ENCODE measurements at regions not wholly inside any gene's neighbourhood (a gene's known extent, or its start where the extent isn't known, plus 50 kb on each side); places are given as distances from the start of the nearest gene placed in this dataset.

GRCh38 chr7:113421696-113422330, 303.5 kb upstream of the SMIM30 start:
- Histone ChIP-seq H3K9me3 (no peaks in the 10 kb centered on the region), H3K27ac (no peak overlapping the region), H3K4me3 (no peak overlapping the region), H3K4me1 (no peaks in the 10 kb centered on the region), H3K4me2 (peak overlapping the region; percentile 45; the same call in 2 of the 3 replicates)
- TF ChIP-seq MAFK (IDR thresholded peaks at IDR 0.05; ENCODE audit: partially characterized antibody) = peak; percentile 53
- no peak for TF ChIP-seq REST (IDR thresholded peaks at IDR 0.05)
- TF ChIP-seq MAX (IDR thresholded peaks at IDR 0.05) = 0 out of 2 replicates have a peak, but pooled peaks have one; percentile 17
- TF ChIP-seq, protein P1, sequence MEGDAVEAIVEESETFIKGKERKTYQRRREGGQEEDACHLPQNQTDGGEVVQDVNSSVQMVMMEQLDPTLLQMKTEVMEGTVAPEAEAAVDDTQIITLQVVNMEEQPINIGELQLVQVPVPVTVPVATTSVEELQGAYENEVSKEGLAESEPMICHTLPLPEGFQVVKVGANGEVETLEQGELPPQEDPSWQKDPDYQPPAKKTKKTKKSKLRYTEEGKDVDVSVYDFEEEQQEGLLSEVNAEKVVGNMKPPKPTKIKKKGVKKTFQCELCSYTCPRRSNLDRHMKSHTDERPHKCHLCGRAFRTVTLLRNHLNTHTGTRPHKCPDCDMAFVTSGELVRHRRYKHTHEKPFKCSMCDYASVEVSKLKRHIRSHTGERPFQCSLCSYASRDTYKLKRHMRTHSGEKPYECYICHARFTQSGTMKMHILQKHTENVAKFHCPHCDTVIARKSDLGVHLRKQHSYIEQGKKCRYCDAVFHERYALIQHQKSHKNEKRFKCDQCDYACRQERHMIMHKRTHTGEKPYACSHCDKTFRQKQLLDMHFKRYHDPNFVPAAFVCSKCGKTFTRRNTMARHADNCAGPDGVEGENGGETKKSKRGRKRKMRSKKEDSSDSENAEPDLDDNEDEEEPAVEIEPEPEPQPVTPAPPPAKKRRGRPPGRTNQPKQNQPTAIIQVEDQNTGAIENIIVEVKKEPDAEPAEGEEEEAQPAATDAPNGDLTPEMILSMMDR (IDR thresholded peaks at IDR 0.05) = peak; percentile 79
- peak; percentile 76 to 77 for TF ChIP-seq RAD21 (conservative IDR thresholded peaks at IDR 0.05 in 1 of 2, IDR thresholded peaks at IDR 0.05 in 1 of 2)
- no peak for TF ChIP-seq HEYL (CRISPR knock-in tag; IDR thresholded peaks at IDR 0.05)
- TF ChIP-seq SMC3 (IDR thresholded peaks at IDR 0.05) = peak; percentile 75
- ChIA-PET CTCF (interaction anchor here (0.6 to 3.5 kb wide), 27 partner anchors 11 to 924 kb away, joined by 3 to 12 read pairs (median 4); no protein-coding TSS in a partner anchor), POLR2A (interaction anchor here (0.6 kb wide), 1 partner anchor 482 kb away, joined by 4 read pairs; a partner anchor contains a TSS)
- peak; percentile 97 to 100 for ATAC-seq
- DNase-seq (ENCODE audit: low read depth in 1 of 2, low spot score in 1 of 2) = peak; percentile 50 to 84
- peak; percentile 78 for FAIRE-seq
- WGBS (ENCODE audit: missing lambda C conversion rate) = 15% methylated on average over 4 of the region's 4 CpGs

- POLR2A ChIA-PET = no interaction called here
- FAIRE-seq = no peak
Measured at GRCh38 chr7:113414401-113415035, 296.2 kb upstream of the SMIM30 start.

GRCh38 chr7:113412410-113412809, 294.1 kb upstream of the SMIM30 start:
- no peak for DNase-seq (ENCODE audit: low read depth in 1 of 2, low spot score in 1 of 2)
- Histone ChIP-seq H3K4me2 (no peak overlapping the region), H3K4me3 (no peak overlapping the region), H3K4me1 (no peaks in the 10 kb centered on the region), H3K9me3 (no peaks in the 10 kb centered on the region), H3K27ac (no peak overlapping the region)
- ChIA-PET POLR2A (no interaction called here), CTCF (no interaction called here)
- no peak for ATAC-seq
- TF ChIP-seq HOXA7 (CRISPR knock-in tag; IDR thresholded peaks at IDR 0.05) (no peak), EHMT2 (IDR thresholded peaks at IDR 0.05; ENCODE audit: low read depth) (no peak), ESRRA (IDR thresholded peaks at IDR 0.05; ENCODE audit: borderline replicate concordance, low read length) (no peak), PHF8 (IDR thresholded peaks at IDR 0.05; ENCODE audit: borderline replicate concordance, low read depth) (no peak), POLR2AphosphoS2 (conservative IDR thresholded peaks at IDR 0.05; ENCODE audit: low read length) (no peak), TP53 (CRISPR knock-in tag; IDR thresholded peaks at IDR 0.05) (no peak), HES2 (IDR thresholded peaks at IDR 0.05) (no peak), SMC3 (IDR thresholded peaks at IDR 0.05) (no peak), RARB (CRISPR knock-in tag; IDR thresholded peaks at IDR 0.05) (no peak), SREBF2 (IDR thresholded peaks at IDR 0.05) (no peak), CBX2 (IDR thresholded peaks at IDR 0.05; ENCODE audit: borderline replicate concordance, low read depth) (no peak)
- TF ChIP-seq, protein P2, sequence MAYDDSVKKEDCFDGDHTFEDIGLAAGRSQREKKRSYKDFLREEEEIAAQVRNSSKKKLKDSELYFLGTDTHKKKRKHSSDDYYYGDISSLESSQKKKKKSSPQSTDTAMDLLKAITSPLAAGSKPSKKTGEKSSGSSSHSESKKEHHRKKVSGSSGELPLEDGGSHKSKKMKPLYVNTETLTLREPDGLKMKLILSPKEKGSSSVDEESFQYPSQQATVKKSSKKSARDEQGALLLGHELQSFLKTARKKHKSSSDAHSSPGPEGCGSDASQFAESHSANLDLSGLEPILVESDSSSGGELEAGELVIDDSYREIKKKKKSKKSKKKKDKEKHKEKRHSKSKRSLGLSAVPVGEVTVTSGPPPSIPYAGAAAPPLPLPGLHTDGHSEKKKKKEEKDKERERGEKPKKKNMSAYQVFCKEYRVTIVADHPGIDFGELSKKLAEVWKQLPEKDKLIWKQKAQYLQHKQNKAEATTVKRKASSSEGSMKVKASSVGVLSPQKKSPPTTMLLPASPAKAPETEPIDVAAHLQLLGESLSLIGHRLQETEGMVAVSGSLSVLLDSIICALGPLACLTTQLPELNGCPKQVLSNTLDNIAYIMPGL (CRISPR knock-in tag; IDR thresholded peaks at IDR 0.05; ENCODE audit: borderline replicate concordance) = no peak
- TF ChIP-seq, protein P3, sequence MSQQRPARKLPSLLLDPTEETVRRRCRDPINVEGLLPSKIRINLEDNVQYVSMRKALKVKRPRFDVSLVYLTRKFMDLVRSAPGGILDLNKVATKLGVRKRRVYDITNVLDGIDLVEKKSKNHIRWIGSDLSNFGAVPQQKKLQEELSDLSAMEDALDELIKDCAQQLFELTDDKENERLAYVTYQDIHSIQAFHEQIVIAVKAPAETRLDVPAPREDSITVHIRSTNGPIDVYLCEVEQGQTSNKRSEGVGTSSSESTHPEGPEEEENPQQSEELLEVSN (IDR thresholded peaks at IDR 0.05; ENCODE audit: borderline replicate concordance, low read depth) = no peak
- no peak for FAIRE-seq
- WGBS (ENCODE audit: missing lambda C conversion rate) = 20% methylated on average over 1 of the region's 1 CpG

More at GRCh38 chr7:113414401-113415035, 296.2 kb upstream of the SMIM30 start:
- Histone ChIP-seq H3K4me3 (no peak overlapping the region), H3K4me1 (no peaks in the 10 kb centered on the region), H3K27ac (no peak overlapping the region), H3K9me3 (no peaks in the 10 kb centered on the region), H3K4me2 (no peak overlapping the region)
- WGBS (ENCODE audit: missing lambda C conversion rate) = 0% methylated on average over 1 of the region's 1 CpG
- CTCF ChIA-PET = interaction anchor here (0.9 kb wide), 1 partner anchor 864 kb away, joined by 3 read pairs; no protein-coding TSS in a partner anchor
- DNase-seq (ENCODE audit: low read depth in 1 of 2, low spot score in 1 of 2) (no peak), ATAC-seq (no peak)
- no peak for TF ChIP-seq HOXA7 (CRISPR knock-in tag; IDR thresholded peaks at IDR 0.05)
- TF ChIP-seq GATA3 (IDR thresholded peaks at IDR 0.05; ENCODE audit: borderline replicate concordance) = no peak
- TF ChIP-seq, protein P4, sequence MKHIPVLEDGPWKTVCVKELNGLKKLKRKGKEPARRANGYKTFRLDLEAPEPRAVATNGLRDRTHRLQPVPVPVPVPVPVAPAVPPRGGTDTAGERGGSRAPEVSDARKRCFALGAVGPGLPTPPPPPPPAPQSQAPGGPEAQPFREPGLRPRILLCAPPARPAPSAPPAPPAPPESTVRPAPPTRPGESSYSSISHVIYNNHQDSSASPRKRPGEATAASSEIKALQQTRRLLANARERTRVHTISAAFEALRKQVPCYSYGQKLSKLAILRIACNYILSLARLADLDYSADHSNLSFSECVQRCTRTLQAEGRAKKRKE (CRISPR knock-in tag; IDR thresholded peaks at IDR 0.05; ENCODE audit: low read depth) = no peak
- no peak for TF ChIP-seq PHF8 (IDR thresholded peaks at IDR 0.05; ENCODE audit: borderline replicate concordance, low read depth)
- no peak for TF ChIP-seq NR3C1 (IDR thresholded peaks at IDR 0.05)

Measured in A549 (cell line).